Stimulated activated naive CD4-positive, alpha-beta T cell (primary cell): ENCODE measurements at regions not wholly inside any gene's neighbourhood (a gene's known extent, or its start where the extent isn't known, plus 50 kb on each side); places are given as distances from the start of the nearest gene placed in this dataset.

ENCODE experiments used
- DNase-seq, 6 experiments: peaks; one replicate each; lab custom pipeline; 2025; lab: John Stamatoyannopoulos, UW

DNA sequence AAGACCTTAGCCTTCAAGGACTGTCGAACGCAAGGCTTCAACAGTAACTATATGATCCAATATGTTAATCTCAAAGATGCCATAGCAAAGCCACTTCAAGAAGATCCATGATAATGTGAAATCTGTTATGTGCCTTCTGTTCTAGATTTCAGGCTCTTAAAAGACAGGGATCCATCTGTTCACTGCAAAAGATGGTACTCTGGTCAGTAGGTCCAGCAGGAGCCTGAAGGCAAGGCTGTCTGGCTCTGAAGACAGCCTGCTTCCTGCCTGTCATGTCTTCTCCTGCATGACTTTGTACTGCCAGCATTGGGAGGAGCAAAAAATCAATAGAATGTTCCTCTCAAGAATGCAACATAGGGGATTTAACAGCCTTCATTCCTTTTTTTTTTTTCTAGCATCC lies 270.8 kb upstream of the PARD3B start:
- no peak for DNase-seq

DNA sequence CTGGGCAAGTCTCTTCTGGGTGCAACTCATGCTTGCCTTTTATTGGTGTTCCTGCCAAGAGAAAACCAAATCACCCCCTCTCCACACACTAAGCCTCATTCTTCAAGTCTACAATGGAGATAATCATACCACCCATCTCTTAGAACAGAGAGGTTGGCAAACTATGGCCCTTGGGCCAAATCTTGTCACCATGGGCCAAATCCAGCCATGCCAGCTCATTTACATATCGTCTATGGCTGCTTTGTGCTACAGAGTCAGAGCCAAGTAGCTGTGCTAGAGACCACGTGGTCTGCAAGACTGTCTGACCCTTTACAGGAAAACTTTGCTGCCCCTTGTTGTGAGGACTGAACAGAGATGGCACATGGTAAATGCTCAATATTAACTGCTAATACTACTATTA lies 270.3 kb upstream of the PARD3B start:
- DNase-seq: no peak

DNA sequence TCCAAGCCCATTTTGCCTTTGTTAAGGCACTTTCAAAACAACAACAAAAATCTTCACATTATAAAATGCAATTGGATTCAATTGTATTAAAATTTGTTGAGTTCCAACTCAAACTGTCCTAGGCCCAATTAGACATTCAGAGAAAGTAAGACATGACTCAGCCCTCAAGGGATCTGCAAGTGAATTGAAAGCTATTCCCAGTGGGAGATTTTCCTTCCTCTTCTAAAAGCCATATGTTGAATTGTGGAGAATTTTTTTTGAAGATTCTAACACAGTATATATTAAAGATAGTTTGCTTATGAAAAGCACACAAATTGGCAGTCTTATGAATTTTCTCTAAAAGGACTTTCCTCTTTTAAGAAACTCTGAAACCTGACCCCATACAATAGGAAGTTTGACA lies 268.0 kb upstream of the PARD3B start:
- no peak for DNase-seq

DNA sequence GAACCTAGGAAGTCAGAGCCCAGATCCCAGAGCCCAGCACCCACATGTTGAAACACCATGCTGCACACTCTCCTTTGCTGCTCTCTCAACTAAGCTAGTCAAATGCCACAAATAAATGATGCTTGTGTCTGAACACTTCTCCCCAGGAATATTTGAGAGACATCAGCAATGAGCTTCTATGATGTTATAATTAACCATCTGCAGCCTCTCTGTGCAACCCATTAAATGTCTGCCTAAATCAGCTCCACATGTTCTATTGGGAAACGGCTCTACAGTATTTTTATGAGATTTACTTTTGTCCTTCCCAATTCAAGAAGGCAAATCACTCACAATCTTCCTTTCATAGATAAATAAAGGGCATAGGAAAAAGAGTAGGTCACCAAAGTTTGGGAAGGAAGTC lies 266.8 kb upstream of the PARD3B start:
- no peak for DNase-seq

DNA sequence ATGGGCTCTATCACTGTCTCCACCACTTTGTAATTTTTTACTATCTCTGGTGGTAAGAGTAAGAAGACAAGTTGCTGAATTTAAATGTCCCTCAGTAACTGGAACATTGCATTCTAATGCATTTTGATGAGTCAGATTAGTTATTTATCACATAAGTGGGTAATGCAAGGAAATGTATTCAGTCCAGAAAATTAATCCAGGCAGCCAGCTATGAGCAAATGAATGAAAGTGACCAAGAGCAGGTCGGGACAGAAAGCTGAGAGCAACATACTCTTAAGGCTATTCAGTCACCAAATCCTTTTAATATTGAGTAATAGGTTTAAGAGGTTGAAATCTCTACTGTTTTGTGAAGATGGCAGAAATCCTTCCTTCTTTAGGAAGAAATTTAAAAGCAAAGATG lies 265.5 kb upstream of the PARD3B start:
- no peak for DNase-seq

DNA sequence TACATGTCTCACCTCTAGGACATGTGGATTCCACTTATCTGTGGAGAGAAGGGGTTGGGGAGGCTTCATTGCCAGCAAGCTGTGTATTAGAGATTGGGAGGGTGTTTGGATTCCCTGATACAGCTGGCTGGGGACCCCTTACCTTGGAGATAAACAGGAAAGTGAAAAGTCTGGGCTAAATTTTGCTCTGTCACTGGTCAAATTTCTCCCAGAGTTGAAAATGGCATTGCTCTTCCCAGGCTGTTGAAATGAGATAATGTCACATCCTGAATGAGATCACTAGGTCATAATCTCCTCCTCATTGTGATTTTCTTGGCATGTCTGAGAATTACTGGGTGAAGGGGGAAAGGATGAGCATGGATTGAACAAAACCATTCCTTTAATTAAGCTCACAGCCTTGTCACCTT lies 265.0 kb upstream of the PARD3B start:
- DNase-seq: no peak

DNA sequence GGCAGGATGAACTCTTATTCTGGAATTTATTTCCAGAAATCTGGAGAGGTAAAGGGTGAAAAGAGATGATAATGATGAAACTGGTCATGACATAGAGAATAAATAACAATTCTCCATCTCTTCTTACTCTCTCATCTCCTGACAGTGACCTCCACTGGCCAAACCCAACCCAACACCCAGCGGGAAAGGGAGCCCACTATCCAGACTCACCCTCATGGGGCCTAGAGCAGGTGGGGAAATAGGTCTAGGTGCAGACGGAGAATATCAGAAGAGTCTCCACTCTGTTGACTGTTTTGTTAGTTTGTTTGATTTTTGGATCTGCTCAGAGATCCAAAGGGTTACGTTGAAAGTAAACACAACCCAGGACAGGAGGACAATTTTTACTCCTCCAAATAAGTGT lies 263.2 kb upstream of the PARD3B start:
- no peak for DNase-seq

DNA sequence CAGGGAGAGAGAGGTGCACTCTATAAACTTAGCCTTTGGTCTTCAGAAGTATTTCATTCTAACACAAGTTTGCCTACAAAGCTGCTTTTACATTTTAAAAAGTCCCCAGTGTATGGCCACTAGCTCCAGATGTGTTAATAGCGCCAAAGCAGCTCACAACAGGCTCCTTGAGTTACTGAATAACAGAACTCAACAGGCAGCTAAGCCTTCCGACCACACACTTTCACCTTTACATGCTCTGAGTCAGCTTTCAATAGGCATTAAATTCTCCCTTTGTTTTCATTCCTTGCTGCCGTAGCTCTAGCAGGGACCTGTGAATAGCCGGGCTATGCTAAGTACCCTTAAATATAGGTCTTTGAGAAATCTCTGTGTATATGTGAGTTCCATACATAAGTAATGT lies 262.8 kb upstream of the PARD3B start:
- no peak for DNase-seq

DNA sequence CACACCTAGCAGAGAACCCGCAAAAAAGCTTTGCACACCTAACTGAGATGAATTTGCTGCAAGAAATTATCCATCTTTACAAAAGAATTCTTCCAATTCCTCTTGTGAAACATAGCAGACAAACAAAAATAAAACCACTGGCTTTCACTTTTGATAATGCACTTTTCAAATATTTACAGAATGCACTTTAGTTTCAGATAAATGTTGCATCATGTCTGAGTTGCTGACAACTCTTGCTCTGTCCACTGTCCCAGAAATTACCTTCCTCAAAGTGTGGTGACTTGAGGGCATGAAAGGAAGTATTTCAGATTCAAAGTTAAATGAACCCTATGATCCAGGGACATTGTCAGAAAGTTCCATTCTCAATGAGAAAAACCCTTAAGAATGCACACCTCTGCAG lies 256.2 kb upstream of the PARD3B start:
- DNase-seq: no peak

DNA sequence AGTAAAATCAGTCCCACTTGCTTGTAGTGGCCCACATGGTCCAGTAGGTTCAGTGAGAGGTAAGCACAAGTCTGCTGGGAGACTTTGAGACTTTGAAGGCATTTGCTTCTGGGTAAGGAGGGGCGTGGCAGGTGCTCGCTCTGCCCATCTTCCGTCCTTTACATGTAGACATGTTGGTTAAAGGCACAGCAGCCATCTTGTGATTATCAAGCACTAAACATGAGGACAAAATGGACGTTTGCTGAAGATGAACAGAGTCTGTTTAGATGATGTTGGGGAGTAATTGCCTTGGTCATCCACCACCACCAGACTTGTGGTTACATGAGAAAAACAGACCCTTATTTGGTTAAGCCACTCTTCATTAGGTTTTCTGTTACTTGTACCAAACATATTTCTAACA lies 252.8 kb upstream of the PARD3B start:
- no peak for DNase-seq

DNA sequence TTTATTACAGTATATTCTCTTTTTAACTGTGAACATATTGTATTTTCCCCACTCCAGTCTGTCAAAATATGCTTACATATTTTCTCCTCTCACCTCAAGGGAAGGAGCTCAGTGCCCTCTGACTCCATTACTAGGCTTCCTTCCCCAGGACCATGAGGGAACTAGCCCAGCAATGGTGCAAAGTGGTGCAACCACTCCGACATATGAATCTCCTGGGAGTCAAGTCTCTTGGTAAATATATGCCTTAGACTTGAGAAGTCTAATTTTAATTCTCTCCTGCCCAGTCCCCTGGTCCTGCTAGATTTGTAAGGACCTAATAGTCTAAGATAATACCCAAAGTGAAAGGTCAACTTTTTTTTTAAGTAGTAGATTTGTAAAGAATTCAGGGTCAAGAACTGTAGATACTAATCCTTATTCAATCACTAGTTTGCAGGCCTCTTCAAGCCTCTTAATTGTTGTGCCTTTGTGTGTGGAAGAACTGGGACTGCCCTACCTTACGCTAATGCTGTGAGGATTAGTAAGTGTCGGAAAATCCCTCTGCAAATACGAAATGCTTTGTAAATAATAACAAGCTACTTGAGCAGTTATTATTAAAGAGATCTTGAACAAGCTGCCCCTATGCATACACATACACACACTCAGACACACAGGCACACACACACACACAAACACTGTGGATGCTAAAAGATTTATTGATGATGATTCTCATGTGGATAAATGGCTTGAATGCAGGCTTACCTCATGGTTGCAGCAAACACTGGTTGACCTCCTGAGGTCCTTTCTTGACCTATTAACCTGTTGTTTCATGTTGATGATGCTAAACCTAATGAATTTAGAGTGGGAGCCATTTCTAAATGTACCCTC lies 251.2 kb upstream of the PARD3B start:
- DNase-seq: no peak

DNA sequence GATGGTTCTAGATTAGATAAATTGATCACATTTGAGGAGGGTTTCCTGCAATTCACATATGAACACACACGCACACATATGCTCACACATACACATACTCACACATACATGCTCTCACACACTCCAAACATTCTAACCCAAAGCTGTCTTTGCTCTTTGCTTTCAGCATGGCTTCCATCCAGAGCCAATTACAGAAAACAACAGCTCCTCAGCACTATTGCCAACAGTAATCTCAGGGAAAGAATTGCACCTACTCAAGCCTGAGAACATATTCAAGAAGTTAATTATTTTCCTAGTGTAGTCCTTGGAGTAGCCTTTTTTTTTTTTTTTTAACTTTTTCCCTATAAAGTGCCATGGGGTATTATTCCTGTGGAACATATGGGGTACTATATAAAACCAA lies 246.9 kb upstream of the PARD3B start:
- no peak for DNase-seq

DNA sequence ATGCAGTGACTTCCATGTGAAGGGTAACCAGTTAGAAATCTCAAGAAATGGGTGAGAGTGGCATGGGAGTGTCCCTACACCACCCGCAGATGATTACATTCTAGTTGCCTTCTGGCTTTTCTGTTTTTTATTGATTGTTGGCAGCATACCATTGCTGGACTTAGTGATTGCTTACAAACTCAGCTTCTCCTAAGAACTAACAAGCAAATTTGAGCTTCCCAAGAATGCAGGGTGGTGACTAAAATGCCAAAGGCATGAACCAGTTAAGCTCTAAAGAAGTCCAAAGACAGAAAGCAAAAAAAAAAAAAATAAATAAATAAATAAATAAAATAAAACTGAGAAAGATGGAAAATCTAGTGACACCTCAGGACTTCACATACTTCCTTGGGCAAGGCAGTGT lies 245.5 kb upstream of the PARD3B start:
- no peak for DNase-seq

DNA sequence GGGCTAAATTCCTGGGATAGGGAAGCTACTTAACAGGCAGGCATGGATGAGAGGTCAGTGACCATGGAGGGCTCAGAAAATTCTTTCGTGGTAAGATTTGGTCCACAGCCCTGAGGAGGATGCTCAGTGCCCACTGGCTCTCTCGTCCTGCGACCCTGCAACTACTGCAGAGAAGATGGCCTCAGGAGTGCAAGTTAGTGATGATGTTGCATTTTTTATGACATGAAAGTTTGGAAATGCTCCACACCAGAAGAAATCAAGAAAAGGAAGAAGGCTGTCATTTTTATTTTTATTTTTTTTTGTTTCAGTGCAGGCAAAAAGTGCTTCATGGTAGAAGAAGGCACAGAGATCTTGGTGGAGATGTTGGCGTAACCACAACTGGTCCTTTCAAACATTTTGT lies 238.6 kb upstream of the PARD3B start:
- DNase-seq: no peak

DNA sequence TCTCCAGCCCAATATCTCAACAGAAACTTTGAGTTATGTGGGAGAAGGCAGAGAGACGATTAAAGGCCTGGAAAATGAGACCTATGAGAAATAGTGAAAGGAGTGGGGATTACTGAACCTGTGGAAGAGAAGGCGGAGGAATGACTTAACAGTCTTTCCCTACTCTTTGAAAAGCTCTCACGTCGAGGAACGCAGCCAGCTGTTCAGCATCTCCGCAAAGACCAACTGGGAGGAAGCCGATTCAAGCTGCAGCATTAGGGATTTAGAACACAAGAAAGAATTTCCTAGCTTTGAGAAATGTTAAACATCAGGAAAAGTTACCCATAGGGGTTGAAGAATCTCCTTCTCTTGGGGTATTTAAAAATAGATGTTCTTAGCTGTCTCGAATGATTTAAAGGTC lies 233.2 kb upstream of the PARD3B start:
- no peak for DNase-seq

DNA sequence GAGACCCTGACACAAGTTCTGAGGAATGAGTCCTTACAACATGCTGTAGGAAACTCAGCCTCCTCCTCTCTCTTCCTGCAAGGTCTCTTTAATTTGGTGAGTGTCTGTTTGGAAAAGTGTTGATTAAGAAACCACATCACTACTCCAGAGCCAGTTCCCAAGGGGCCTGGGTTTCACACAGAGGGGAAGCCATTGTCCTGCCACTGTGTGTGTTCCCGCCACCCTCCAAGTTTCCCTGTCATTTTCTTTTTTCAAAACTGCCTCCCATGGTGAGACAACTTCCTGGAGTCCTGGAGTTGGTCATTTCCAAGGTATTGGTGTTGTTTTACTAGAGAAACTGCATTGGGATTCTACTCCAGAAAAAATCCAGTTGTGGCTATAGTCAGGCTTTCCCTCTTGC lies 232.0 kb upstream of the PARD3B start:
- DNase-seq: no peak

DNA sequence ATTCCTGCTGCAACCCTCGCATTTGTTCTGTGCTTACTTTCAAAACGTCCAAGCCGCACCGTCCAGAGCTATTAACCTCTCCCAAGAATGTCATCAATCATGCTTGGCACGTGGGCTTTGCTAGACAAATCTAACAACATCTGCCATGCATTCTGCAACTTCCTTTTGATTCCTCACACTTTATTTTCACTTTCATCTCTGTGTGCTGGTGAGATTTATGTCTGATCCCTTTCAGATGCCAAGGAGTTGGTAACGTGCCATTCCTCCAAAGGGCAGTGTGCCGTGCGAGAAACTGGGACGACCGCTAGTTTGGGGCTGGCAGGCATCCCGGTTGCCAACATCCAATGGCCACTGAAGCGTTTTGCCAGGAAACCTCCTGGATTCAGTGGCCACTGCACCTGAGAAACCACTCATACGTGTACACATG lies 230.0 kb upstream of the PARD3B start:
- DNase-seq: no peak

DNA sequence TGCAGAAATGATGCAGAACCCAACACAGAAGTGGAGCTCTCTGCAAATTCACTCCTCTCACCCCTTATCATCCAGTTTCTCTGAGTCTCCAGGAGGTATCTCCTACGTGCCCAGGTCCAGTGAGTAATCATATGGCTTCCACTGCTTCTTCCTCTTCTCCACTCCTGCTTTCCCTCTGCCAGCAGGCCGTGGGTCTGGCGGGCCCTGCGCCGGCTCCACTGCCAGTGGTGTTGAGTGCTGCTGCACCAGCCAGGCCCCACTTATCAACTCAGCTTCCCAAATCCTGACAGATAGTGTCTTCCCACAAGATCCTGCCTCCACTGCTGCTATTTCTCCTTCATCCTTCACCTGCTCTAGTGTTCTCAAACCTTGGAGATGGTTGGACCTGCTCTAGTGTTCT lies 227.6 kb upstream of the PARD3B start:
- DNase-seq: no peak

DNA sequence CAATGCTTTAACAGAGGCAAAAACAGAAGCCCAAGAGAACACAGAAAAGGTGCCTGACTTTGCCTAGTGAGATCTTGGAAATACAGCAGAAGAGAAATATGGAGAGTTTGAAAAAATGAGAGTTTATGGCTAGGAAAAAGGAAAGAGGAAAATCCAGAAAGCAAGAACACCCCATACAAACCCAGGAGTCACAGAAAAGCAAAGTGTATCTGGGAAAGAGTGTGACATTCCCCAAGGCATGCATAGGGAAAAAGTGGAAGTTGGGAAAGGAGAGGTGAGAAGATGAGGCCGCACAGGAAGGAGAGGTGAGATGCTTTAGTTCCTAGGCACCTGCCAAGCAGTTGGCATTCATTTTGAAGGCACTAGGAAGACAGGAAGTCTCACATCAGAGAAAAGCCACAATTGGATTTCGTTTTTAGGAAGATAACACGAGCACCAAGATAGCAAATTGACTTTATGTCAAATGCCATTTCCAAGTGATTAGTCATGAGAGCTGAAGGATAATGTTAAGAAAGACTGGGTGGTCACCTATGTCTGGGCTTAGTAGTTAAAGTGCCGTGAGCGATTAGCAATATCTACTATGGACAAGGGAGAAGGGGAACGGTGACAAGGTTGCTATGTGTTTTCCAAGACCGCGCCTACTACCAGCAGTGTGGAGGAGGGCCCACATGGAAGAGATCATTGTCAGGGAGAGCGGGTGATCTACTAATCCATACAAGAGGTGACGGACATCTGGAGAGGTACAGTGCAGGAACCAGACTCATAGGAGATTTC lies 224.1 kb upstream of the PARD3B start:
- no peak for DNase-seq

DNA sequence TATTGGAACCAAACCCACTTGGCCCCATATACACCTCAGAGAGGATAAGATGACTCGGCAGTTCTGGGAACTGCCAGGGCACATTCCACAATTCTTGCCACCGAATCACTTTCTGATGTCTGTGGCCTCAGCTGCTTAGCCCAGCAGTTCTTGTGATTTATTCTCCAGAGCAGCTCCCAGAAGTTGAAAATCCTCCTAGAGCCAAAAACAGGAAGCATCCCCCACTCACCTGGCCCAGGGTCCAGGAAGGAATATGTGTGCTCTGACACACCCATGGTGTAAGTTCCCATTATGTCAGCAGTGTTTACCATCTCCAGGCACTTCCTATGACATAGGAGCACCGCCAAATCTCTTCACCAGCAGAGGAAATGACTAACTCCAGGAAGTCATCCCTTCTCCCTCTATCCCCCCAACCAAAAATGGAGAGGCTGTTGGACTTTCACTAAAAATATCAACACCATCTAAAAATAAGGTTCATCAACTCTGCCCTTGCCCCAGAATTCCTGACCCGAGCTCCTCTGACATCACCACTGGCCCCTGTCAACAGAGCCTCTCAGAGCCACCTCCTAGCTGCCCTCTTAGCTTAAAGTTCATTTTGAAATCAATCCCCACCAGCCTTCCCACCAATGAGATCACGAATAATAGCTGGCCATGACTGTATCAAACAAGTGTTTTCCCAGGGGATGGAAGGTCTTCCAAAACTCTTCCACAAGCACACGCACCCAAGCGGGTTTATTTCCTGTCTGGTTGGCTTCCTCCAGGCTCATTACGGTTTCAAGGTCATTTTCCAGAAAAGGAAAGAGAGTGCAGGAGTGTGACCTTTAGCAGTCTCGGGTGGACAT lies 223.1 kb upstream of the PARD3B start:
- no peak for DNase-seq

DNA sequence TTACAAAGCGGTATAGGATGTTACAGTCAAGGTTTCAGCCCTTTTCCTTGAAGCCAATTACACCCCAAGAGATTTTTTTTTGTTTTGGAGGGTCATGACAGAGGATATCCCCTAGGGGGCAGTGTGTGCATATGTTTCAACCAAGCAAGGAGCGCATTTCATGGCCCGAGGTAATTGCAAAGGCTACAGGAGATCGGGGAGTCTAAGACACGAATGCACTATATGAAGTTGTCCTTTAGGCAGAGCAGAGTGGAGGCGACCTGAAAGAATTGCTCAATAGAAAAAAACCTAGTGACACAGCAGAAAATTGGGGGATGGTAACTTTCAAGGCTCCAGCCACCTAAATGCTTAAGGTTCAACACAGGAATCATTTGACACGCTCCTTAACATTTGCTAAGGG lies 219.8 kb upstream of the PARD3B start:
- DNase-seq: peak; percentile 6 to 84 (median 50)

DNA sequence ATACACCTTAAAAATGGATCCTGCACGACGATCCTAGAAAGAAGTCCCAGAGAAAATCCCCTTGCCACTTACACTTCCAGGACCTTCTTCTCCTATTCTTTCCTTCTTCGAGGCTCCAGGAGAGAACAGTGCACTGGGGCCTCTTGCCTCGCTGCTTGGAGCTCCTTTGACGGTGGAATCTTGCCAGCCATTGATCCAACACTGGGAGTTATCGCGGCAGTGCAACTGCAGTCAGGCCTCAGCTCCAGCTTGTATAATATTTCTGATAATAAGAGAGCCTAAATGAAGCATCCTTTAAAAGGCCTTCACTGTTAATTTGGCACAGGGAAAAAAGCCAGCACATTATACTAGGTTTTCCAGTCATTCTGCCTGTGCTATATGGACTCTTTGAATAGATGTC lies 216.9 kb upstream of the PARD3B start:
- no peak for DNase-seq

DNA sequence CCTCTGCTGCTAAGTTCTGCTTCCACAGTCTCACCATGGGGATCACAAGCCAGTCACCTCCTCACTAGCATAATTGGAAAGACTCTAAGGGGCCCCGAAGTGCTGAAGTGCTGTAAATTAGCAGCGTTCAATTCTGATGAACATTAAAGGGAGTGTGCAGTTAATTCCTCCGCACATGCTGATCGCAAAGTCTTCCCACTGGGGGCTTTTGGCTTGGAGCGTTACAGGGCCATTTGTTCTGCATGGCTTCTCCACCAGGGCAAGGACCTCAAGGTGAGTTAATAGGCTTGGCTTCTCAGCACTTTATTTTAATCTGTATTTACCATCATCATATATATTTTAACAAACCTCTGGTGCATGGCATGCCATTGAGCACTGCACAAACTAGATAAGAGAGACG lies 216.3 kb upstream of the PARD3B start:
- DNase-seq: no peak
